ENCODE measurements at regions not wholly inside any gene's neighbourhood (a gene's known extent, or its start where the extent isn't known, plus 50 kb on each side); places are given as distances from the start of the nearest gene placed in this dataset.

DNA sequence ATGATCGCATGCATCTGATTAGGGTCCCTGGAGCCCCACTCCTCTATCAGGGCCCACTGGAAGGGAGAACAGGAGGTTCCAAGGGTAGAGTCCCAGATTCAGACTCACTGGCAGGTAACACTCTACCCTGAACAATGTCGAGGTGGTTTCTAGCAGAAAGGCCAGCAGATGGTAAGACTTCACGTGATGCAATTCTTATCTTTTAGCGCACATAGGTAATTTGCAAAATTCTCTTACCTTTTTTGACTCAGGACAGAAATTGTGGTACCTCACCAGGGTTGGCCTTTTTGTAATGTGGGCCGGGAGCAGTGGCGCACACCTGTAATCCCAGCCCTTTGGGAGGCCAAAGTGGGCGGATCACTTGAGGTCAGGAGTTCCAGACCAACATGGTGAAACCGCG lies 228.1 kb upstream of the JARID2 start:
- TF ChIP-seq CTCF (IDR thresholded peaks at IDR 0.05) (no peak), GABPA (IDR thresholded peaks at IDR 0.05; ENCODE audit: low read depth) (no peak), YY1 (IDR thresholded peaks at IDR 0.05; ENCODE audit: low read depth) (no peak), SMC3 (IDR thresholded peaks at IDR 0.05; ENCODE audit: low read depth, low read length) (no peak), FOSL2 (IDR thresholded peaks at IDR 0.05; ENCODE audit: borderline replicate concordance, low read depth) (no peak), RAD21 (IDR thresholded peaks at IDR 0.05; ENCODE audit: low read length) (no peak), TAF1 (IDR thresholded peaks at IDR 0.05; ENCODE audit: borderline replicate concordance, low read depth, low read length) (no peak), TEAD4 (IDR thresholded peaks at IDR 0.05; ENCODE audit: borderline replicate concordance, insufficient read depth) (no peak), CHD2 (IDR thresholded peaks at IDR 0.05; ENCODE audit: low read length, partially characterized antibody) (no peak), MXI1 (IDR thresholded peaks at IDR 0.05; ENCODE audit: low read depth, low read length) (no peak)
- TF ChIP-seq, protein P1, sequence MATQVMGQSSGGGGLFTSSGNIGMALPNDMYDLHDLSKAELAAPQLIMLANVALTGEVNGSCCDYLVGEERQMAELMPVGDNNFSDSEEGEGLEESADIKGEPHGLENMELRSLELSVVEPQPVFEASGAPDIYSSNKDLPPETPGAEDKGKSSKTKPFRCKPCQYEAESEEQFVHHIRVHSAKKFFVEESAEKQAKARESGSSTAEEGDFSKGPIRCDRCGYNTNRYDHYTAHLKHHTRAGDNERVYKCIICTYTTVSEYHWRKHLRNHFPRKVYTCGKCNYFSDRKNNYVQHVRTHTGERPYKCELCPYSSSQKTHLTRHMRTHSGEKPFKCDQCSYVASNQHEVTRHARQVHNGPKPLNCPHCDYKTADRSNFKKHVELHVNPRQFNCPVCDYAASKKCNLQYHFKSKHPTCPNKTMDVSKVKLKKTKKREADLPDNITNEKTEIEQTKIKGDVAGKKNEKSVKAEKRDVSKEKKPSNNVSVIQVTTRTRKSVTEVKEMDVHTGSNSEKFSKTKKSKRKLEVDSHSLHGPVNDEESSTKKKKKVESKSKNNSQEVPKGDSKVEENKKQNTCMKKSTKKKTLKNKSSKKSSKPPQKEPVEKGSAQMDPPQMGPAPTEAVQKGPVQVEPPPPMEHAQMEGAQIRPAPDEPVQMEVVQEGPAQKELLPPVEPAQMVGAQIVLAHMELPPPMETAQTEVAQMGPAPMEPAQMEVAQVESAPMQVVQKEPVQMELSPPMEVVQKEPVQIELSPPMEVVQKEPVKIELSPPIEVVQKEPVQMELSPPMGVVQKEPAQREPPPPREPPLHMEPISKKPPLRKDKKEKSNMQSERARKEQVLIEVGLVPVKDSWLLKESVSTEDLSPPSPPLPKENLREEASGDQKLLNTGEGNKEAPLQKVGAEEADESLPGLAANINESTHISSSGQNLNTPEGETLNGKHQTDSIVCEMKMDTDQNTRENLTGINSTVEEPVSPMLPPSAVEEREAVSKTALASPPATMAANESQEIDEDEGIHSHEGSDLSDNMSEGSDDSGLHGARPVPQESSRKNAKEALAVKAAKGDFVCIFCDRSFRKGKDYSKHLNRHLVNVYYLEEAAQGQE (IDR thresholded peaks at IDR 0.05; ENCODE audit: low read depth, low read length): no peak
- TF ChIP-seq, protein P2, sequence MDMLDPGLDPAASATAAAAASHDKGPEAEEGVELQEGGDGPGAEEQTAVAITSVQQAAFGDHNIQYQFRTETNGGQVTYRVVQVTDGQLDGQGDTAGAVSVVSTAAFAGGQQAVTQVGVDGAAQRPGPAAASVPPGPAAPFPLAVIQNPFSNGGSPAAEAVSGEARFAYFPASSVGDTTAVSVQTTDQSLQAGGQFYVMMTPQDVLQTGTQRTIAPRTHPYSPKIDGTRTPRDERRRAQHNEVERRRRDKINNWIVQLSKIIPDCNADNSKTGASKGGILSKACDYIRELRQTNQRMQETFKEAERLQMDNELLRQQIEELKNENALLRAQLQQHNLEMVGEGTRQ (IDR thresholded peaks at IDR 0.05; ENCODE audit: borderline replicate concordance, low read depth, low read length): no peak
- TF ChIP-seq, protein P3, sequence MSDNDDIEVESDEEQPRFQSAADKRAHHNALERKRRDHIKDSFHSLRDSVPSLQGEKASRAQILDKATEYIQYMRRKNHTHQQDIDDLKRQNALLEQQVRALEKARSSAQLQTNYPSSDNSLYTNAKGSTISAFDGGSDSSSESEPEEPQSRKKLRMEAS (IDR thresholded peaks at IDR 0.05; ENCODE audit: low read depth): no peak

Measured in SK-N-SH (cell line).